ENCODE measurements at regions not wholly inside any gene's neighbourhood (a gene's known extent, or its start where the extent isn't known, plus 50 kb on each side); places are given as distances from the start of the nearest gene placed in this dataset.

- H3K4me3 ChIP-seq (replicated peaks in 1 of 3) = no peak overlapping the region
- TF ChIP-seq CTCF (IDR thresholded peaks at IDR 0.05) (no peak), POLR2A (IDR thresholded peaks at IDR 0.05) (no peak)
- peaks cover 3 to 9% of the 10 kb centered on the region in 2 donors for H3K4me1 ChIP-seq
- H3K27me3 ChIP-seq = no peaks in the 10 kb centered on the region
- intact Hi-C loops (cut with DNase I) = no loop called here
- no peaks in the 10 kb centered on the region for H3K36me3 ChIP-seq
- H3K9me3 ChIP-seq = no peaks in the 10 kb centered on the region
- 78 to 90% methylated on average over 5 of the region's 5 CpGs for WGBS, 2 donors
- no peak for DNase-seq
- no peak overlapping the region for H3K27ac ChIP-seq
These were observed 131.3 kb upstream of the DPP6 start for GRCh38 chr7:153920897-153921296.

GRCh38 chr7:153921408-153921807 is 130.8 kb upstream of the DPP6 start:
- Histone ChIP-seq H3K9me3 (no peaks in the 10 kb centered on the region), H3K4me1 (peaks cover 3 to 9% of the 10 kb centered on the region in 2 donors), H3K27ac (no peak overlapping the region), H3K4me3 (replicated peaks in 1 of 3) (no peak overlapping the region), H3K36me3 (no peaks in the 10 kb centered on the region), H3K27me3 (no peaks in the 10 kb centered on the region)
- intact Hi-C loops (cut with DNase I) = no loop called here
- TF ChIP-seq CTCF (IDR thresholded peaks at IDR 0.05) (no peak), POLR2A (IDR thresholded peaks at IDR 0.05) (no peak)
- no peak for DNase-seq
- WGBS, 2 donors = 87 to 90% methylated on average over 3 of the region's 3 CpGs

- 20 to 40% methylated on average over 2 of the region's 2 CpGs for WGBS, 2 donors
- DNase-seq = peak; percentile 67 to 70
- H3K27ac ChIP-seq = peak overlapping the region; percentile 64 to 81 (median 75)
- no peaks in the 10 kb centered on the region for H3K9me3 ChIP-seq
- intact Hi-C loops (cut with DNase I) = no loop called here
- H3K4me3 ChIP-seq (replicated peaks in 1 of 3) = no peak overlapping the region
- no peak for TF ChIP-seq POLR2A (IDR thresholded peaks at IDR 0.05)
- no peak for TF ChIP-seq CTCF (IDR thresholded peaks at IDR 0.05)
- peaks cover 19 to 25% of the 10 kb centered on the region in 2 donors for H3K4me1 ChIP-seq
- H3K36me3 ChIP-seq = no peaks in the 10 kb centered on the region
- no peaks in the 10 kb centered on the region for H3K27me3 ChIP-seq
These were observed 121.5 kb upstream of the DPP6 start for GRCh38 chr7:153930696-153931095.

- 75 to 83% methylated on average over 5 of the region's 5 CpGs for WGBS, 2 donors
- intact Hi-C loops (cut with DNase I) = no loop called here
- no peaks in the 10 kb centered on the region for H3K9me3 ChIP-seq
- no peak for DNase-seq
- no peak for TF ChIP-seq POLR2A (IDR thresholded peaks at IDR 0.05)
- no peaks in the 10 kb centered on the region for H3K36me3 ChIP-seq
- no peaks in the 10 kb centered on the region for H3K27me3 ChIP-seq
- no peak overlapping the region for H3K27ac ChIP-seq
- H3K4me1 ChIP-seq = peaks cover 19 to 25% of the 10 kb centered on the region in 2 donors
- H3K4me3 ChIP-seq (replicated peaks in 1 of 3) = no peak overlapping the region
These were observed 118.2 kb upstream of the DPP6 start for GRCh38 chr7:153934048-153934447.

GRCh38 chr7:153934629-153935028 is 117.6 kb upstream of the DPP6 start:
- H3K27ac ChIP-seq = no peak overlapping the region
- no peaks in the 10 kb centered on the region for H3K9me3 ChIP-seq

More at GRCh38 chr7:153934629-153935028, 117.6 kb upstream of the DPP6 start:
- intact Hi-C loops (cut with DNase I) = no loop called here
- Histone ChIP-seq H3K36me3 (no peaks in the 10 kb centered on the region), H3K27me3 (no peaks in the 10 kb centered on the region), H3K4me3 (replicated peaks in 1 of 3) (no peak overlapping the region), H3K4me1 (peaks cover 19 to 25% of the 10 kb centered on the region in 2 donors)
- DNase-seq = no peak
- WGBS, 2 donors = 74 to 78% methylated on average over 10 of the region's 10 CpGs
- TF ChIP-seq POLR2A (IDR thresholded peaks at IDR 0.05) (no peak), CTCF (IDR thresholded peaks at IDR 0.05) (no peak)

All from thyroid gland (tissue), 4 donors.